NOMO-1 (cell line): ENCODE measurements at regions not wholly inside any gene's neighbourhood (a gene's known extent, or its start where the extent isn't known, plus 50 kb on each side); places are given as distances from the start of the nearest gene placed in this dataset.

ENCODE experiments used
- DNase-seq, 2 experiments: peaks; one replicate each; lab custom pipeline; 2025; ENCODE audit not compliant: unreplicated experiment in 2 of 2; lab: John Stamatoyannopoulos, UW

DNA sequence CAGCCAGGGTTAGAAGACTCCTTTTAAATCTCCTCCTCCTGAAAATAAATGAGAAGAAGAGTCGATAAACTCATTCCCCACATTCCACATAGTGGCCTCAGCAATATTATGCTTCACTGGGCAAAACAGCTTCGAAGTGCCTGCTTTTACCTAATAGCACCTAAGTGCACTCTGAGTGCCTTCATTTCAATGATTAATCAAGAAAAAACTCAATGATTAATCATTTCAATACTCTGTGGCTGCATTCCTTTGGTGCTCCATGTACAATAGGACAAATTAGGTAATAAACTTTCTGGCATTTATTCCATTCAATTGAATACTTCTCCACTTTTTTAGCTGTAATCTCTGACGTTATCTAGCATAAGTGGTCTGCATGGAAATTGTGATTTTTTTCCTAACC lies 174.6 kb downstream of the CCDC71L start:
- no peak for DNase-seq

DNA sequence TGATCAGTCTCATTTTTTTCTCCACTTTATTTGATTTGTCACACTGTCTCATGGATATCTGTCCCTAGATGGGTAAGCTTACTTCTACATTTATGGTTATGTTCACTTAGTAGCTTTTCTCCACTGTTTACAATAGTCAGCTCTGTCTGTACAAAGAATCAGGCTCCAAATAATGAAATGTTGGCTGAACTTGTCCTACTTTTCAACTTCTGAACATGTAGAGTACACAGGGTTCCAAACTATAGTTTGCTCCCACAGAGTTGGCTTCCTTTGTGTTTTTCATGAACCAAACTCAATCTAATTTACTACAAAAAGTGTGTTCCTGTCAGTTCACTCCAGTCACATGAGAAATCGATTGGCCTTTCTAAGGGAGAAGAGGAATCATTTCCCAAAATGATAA lies 175.0 kb downstream of the CCDC71L start:
- no peak for DNase-seq

DNA sequence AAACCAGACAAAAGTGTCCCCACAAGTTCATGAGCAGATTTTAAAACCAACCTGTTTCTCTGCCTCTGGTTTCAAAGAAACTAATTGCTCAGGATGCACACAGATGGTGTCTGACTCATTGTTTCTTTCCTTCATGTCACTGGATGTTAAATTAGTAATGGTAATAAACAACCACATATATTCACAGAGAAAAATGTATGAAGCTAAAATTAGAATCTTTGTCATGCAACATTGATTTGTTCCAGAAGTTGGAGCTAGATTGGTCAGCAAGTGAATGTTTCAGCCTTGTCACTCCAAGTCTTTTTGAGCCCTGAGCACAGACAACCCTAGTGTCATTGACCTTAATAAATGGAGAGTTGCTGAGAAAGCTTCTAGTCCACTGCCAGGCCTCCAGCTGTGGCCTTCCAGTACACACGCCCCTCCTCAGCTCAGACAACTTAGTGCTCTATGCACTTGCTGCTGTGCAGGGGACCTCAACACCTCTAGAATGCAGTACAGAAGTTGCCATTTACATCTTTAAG lies 175.9 kb downstream of the CCDC71L start:
- DNase-seq: no peak

DNA sequence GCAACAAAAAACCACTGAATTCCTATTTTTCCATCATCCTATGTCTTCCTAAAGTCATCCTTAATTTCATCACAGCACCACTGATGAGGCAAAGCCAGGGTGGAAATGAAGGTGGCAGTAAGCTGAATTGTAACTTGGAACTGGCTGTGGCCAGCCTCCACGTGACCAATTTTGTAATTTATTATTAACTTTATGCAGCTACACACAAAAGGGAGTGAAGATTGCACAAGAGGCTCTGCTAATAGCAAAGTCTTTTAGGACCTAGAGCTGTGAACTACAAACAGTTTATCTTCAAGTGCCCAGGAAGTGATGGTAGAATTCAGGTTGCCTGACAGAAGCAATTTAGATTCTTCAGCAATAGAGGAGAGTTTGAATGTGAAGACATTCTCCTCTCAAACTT lies 176.4 kb downstream of the CCDC71L start:
- DNase-seq: peak in 1 of 2 experiments; percentile 7

DNA sequence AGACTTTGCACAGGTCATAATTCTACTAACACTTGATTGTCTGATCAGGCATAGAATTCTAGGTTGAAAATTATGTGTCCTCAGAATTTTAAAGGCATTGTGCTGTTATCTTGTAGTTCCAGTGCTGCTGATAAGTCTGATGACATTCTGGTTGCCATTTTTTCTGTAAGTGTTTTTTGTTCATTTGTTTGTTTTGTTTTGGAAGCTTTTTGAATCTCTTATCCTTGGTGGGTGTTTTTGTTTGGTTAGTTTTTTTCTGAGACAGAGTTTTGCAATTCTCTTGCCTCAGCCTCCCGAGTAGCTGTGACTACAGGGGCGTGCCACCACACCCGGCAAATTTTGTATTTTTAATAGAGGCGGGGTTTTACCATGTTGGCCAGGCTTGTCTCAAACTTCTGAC lies 178.9 kb downstream of the CCDC71L start:
- no peak for DNase-seq

DNA sequence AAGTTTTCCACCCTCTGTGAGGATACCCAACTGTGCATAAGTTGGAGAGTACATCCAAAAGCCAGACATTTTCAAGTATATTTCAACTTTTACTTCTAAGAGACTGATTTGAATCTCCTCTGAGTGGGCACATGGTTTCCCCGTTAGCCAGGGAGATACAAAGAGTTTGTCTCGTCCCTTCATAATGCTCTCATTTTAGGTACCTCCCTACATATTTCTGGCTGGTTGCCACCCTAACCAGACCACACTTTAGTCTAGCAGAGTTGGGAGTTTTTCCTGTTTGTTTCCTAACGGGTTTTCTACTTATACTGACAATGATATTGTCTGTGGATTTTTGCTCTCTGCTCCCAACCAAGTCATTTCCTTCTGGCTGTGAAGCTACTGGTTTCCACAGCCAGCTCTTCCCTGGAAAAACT lies 180.3 kb downstream of the CCDC71L start:
- DNase-seq: no peak

DNA sequence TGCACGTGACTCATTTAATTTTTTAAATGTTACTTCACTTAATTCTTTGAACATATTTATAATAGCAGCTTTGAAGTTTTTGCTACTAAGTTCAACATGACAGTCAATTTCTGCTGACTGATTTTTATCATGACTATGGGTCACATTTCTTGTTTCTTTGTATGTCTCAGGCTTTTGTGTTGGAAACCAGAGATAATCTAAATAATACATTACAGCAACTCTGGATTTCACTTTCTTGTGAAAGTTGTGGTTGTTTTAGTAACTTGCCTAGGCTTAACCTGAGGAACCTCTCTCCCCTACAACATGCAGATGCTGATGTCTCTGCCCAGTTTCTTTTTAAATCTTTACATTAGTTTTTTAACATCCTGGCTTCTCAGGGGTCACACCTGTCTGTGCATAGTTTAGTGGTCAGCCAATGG lies 180.8 kb downstream of the CCDC71L start:
- no peak for DNase-seq

DNA sequence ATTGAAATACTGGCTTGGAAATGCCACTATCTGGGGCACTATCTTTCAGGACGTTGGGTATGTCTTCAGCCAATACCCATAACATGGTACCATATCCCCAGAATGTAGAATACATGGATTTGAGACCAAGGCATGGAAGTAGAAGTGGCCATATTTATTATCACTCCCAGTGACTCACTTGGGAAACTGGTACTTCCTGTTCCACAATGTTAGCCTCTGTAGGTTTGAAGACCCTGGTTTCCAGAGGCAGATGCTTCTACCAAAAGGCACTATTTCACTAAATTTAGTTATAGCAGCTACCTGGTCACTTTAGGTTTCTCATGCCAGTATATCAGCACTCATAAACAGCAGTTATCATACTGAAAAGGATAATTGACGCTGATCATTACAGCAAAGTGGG lies 184.2 kb downstream of the CCDC71L start:
- no peak for DNase-seq

DNA sequence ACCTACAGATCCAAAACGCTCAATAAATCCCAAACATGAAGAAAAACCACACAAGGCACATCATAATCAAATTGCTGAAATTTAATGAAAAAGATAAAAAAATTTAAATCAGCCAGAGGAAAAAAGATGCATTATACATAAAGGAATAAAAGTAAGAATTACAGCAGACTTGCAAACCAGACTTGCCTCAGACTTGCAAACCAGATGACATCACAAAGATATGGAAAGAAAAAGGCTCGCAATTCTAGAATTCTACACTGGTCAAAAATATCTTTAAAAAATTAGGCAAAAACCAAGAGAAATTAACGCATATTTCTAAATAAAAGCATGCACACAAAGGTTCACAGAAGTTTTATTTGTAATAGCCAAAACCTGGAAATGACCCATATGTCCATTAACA lies 188.0 kb upstream of the NAMPT start:
- DNase-seq: no peak

DNA sequence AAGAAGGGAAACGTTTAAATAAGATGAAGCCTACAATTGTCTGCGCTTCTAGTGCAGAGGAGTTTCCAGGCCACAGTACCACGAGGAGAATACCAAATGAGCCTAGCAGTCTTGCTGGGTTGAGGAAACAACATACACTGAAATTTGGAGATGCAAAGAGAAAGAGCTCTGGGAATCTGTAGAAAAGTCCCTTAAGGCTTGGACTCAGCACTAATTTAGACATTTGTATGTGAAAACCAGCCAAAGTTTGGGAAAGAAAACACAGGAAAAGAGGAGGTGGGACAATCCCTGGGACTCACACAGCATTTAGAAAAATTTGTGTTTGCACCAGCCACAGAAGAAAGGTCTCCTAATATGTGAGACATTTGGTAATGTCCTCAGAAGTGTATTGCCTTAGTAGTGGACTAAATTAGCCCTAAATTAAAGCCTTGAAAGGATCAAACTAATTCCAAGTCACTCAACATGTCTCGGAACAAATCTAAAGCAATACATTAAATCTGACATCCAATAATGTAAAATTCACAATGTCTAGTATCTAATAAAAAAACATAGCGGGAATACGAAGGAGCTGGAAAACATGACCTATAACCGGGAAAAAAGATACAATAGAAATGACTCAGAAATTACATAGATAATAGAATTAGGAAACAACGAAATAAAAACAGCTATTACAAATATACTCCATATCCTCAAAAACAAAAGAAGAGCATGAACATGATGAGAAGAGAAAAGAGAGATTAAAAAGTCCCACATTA lies 187.1 kb upstream of the NAMPT start:
- no peak for DNase-seq

DNA sequence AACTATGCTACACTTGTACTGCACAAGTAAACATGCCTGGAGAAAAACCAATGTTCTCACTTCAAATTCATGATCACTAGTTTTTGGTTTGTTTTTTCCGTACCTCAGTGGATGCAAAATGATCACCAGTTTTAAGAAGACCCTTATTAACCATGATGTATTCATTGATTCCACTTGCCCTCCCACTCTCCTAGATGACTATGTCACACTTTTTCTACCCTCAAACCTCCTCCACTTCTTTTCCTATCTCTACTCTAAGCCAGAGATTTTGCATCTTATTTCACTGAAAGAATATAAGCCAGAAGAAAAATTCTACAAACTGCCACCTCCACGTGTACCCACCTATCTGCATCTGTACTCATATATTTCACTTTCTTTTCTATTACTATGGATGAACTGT lies 186.2 kb upstream of the NAMPT start:
- no peak for DNase-seq

DNA sequence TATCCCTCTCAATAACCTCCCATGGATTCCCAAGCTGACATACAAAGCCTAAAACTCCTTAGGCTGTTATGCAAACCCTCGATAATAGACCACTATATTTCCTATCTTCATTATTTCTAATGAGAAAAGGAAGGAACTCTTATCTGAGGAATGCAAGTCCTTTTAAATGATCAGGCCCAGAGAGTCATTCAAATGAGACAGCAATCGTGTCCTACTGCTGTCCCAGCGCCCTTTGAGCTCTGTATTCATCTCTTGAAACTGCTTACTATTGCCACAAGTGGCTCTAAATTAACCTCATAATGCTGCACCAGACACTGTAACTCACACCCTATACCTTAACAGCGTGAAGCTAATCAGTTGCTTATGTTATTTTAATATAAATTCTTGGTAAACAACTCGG lies 182.1 kb upstream of the NAMPT start:
- no peak for DNase-seq

DNA sequence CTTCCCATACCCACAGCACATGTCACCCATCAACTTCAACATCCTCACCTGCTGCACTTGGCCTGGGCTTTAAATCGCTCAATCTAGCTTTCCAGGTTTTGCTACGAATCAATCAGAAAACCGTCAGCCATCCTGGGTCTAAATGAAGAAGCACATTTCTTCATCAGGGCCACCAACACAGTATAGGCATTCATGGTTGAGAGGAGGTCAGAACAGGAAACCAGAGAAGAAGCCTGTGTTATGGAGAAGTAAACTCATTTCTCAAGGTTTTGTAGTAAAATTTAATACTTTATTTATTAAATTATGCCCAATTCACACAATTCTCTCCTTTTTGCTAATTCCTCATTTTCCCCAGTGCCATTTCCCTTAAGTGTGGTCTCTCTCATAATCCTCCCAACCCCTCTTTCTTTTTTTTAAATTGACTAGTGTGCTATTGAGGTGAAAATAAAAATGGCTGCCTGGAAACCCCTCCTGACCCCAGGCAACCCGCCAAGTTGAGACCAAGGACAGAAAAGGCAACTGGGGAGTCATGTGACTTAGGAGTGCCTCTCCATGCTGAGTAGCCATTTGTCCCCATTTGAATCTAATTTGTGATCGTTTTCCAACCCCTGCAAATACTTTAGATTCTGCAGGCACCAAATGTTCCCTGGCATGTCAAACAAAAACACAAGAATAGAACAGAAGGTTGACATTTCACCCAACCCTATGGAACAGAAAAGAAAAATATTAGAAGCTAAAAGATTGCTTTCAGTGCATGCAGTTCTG lies 181.1 kb upstream of the NAMPT start:
- DNase-seq: no peak

DNA sequence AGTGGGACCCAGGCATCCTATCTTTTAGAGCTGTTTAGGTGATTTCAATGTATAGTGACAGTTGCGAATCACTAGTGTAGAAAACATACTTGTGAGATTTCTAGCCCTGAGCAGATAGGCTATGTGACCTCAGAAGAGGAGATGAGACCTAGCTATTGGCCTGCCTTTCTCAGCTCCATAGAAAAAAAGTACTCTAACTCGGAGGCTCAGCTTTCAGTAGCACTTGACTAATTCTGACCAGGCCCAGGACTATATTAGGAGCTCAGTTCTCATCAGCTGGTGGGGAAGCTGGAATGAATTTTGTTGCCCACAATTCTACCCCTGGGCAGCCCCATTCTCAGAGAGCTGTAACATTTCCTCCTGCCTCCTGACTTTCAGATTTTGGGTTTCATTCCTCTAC lies 179.9 kb upstream of the NAMPT start:
- DNase-seq: no peak

DNA sequence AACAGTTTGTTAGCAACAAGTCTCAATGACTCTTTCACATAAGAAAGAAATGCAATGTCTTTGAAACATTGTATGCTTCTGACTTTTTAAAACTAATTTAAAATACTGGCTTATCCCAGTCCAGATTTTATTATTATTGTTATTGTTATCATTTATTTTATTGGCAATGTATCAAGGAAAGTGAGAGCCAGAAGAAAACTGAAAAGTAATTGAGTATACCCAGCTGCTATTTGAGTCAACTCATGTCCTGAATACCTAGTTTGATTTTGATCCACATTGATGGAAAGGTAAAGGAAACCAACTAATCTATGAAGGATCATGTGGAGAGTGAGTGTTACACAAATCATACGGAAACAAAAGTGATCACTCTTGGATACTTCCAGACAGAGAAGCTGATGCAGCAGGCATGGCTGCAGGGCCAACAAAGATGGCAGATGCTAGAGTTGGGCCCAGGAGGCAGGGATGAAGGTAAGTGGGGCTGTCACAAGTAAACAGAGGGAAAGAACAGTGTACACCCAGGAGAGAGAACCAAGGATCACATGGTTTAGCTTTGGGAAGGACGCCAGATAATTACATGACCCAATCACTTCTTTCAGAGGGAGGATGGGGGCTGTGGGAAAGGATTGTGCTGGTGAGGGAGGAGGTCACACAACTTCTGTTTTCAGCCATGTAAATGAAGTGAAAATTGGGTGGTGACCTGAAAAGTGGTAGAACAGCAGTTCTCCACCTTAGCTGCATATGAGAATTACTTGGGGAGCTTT lies 179.2 kb upstream of the NAMPT start:
- DNase-seq: no peak

DNA sequence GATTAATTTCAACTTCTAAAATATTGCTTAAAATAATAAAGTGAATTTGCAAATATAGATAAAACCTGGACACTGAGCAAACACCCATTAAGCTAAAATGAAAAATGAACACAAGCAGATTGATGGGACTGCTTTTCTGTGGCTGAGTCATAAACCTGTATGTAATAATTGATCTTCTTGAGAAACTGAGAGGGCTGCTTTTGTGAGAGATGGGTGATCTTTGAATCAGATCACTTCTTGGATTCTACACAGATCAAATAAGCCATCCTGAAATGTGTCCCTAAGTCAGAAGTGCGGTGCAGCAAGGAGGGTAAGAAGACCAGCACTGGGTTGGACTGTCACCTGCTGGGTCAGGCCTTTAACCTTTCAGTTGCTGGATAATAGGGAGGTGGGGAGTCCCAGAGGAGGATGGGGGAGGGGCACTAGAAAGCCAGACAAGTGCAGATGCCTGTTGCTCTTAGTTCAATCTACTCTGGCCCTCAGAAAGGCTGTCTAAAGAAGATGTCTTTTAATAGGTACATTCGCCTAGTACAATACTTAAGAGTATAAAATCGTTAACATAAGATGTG lies 178.2 kb upstream of the NAMPT start:
- no peak for DNase-seq

DNA sequence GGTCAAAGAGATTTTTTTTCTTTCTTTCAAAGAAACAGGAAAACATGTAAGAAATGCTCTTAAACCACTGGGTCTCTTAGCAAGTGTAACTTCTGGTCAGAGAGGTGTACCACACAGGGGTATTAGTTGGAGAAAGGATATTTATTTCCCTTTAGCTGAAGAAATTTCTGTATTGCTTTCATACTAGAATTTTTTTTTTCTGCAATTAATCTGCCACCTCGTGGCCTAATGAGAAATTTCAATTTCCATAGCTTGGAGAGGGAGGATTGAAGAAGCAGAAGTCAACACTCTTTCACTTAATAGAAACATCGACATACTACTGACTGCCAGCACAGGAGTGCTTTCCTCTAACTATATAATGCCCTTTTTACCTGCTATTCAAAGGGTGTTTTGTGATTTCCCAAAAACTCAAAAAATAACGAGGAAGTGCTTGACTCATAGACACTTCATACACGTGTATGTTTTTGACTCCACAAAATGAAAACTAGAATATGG lies 177.6 kb upstream of the NAMPT start:
- DNase-seq: peak; percentile 2 to 40

DNA sequence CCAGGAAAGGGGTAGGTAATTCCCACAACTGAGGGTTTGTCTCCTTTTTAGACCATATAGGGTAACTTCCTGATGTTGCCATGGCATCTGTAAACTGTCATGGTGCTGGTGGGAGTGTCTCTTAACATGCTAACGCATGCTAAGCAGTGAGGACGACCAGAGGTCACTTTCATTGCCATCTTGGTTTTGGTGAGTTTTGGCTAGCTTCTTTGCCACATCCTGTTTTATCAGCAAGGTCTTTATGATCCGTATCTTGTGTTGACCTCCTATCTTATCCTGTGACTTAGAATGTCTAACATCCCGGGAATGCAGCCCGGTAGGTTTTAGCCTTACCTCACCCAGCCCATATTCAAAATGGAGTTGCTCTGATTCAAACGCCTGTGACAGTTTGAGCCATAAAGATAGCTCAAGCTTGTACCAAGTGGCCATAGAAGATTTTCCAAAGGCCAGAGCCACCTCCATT lies 176.0 kb upstream of the NAMPT start:
- no peak for DNase-seq

DNA sequence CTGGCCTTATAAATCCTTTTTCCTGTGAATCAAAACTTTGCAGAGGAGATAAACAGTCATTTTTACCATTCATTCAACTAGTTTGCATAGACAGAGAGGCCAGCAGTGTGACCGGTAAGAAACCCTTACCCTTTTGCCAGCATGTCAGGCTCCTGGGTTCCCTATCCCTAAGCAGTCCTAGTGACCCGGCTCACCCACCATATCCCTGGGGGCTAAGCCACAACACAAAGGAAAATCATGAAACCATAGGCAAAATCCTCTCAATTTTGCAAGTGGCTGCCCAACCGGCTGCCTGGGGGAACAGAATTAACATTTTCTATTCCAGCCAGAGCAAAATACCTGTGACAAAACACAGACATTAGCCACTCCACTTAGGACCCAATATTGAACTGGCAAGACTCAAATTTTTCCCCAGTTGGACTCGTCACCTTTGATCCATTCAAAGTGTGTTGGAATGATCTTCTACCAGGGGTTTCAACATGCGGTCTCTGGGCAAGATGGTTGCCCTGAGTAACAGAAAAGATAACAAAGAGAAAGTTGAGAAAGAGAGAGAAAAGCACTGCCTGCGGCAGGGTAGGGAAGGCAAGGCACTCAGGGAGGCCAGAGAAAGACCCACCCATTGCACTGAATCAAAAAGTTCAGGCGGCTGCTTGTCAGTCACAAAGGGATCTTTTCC lies 174.8 kb upstream of the NAMPT start:
- no peak for DNase-seq

DNA sequence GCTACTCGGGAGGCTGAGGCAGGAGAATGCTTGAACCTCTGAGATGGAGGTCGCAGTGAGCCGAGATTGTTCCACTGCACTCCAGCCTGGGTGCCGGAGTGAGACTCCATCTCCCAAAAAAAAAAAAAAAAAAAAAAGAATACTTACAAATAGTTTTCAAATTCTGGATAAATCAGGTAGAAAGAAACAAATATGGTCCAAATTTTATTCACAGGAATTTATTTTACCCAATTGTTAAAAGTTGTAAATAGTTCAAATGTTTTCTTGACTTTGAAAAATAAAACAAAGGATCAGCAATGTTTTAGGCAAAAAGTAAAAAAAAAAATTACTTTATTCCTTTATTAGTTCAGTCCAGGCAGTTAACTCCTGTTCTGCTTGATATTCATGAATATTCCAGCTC lies 172.9 kb upstream of the NAMPT start:
- no peak for DNase-seq
